Ovary (tissue), 7 donors: ENCODE measurements at regions not wholly inside any gene's neighbourhood (a gene's known extent, or its start where the extent isn't known, plus 50 kb on each side); places are given as distances from the start of the nearest gene placed in this dataset.

Experiments
- DNase-seq, 5 donors: peaks; one replicate each; pipeline ENCODE4 v3.0.0-alpha.2; 2019 to 2020
- H3K27ac ChIP-seq, 2 donors: fragments of 200-600 bp; one replicate each; pipeline versions ENCODE4 v1.5.1 to v1.8.0; 2019 to 2022
- H3K27me3 ChIP-seq: fragments of 200-600 bp; one replicate; pipeline ENCODE4 v1.8.0; 2022
- H3K36me3 ChIP-seq: fragments of 200-600 bp; sonication (generic); one replicate; pipeline ENCODE4 v1.5.1; 2019
- H3K4me1 ChIP-seq: one replicate; pipeline ENCODE4 v1.8.1; 2013; ENCODE audit warnings: mild to moderate bottlenecking, moderate library complexity; ENCODE audit not compliant: insufficient read depth
- H3K4me3 ChIP-seq: fragments of 200-600 bp; sonication (generic); one replicate; pipeline ENCODE4 v1.5.1; 2017
- H3K9me3 ChIP-seq, 2 donors: fragments of 200-600 bp in 1 of 2; sonication (generic) in 1 of 2; one replicate each; pipeline versions ENCODE4 v1.5.1 to v1.8.1; 2013 to 2019; ENCODE audit warnings: mild to moderate bottlenecking in 1 of 2, moderate library complexity in 1 of 2
- EP300 ChIP-seq: sonication (generic); formaldehyde crosslinking; IDR thresholded peaks from one replicate; pipeline ENCODE4 v1.6.1; 2017; ENCODE audit warnings: antibody characterized with exemption
- POLR2A ChIP-seq: fragments of 450-650 bp; IDR thresholded peaks from one replicate; pipeline ENCODE4 v1.6.1; 2017; ENCODE audit warnings: antibody characterized with exemption, mild to moderate bottlenecking, moderate library complexity
- WGBS, 3 donors: extraction: QIAGEN DNeasy Blood & Tissue Kit in 1 of 3; methylation state at CpG; one replicate each; pipeline versions ENCODE4 v1.1.5 to v1.1.7; 2013 to 2017; 5-methylcytosine and 5-hydroxymethylcytosine counted together
- intact Hi-C, 4 donors: fragments of 100-400 bp; cut with DNase I; formaldehyde crosslinking; loops; one replicate each; pipeline versions ENCODE4 v1.11.0 to v1.15.1; 2022 to 2023
- TF ChIP-seq, protein P1 (sequence below), 3 donors: fragments of 450-650 bp in 2 of 3; fragments of 200-600 bp in 1 of 3; IDR thresholded peaks; one replicate each; pipeline versions ENCODE4 v1.5.1 to v1.8.0; 2016 to 2022; ENCODE audit warnings: antibody characterized with exemption in 3 of 3, mild to moderate bottlenecking in 1 of 3
- donor health status: DM: no; HTN: no; CAD: no; lungs with moderate emphysema.
- donor health status: DM: no; HTN: no; CAD: no.
- donor health status: Bipolar disorder and iron deficiency.
- donor health status: DM: no; HTN: no; CAD: no.
- donor health status: DM: yes; HTN: yes; CAD: no.

DNA sequence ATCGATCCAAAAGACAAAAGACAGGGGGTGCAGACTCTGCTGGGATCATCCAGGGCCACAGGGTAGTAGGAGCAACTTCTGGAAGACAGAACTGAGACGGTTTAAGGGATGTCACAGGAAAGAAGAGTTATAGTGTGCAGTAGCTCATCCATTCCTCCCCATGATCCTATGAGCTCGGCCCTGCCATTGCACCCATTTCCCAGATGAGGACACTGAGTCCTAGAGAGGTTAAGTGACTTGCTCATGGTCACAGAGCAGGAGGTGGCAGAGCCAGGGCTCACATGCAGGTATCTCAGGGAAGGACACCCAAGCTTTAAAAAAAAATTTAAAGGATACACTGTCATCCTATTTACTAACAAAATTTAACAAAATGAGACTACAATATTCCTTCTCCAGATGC is 86.1 kb upstream of the FZD10 start:
- Histone ChIP-seq H3K4me3 (no peak overlapping the region), H3K27me3 (no peaks in the 10 kb centered on the region), H3K9me3 (no peaks in the 10 kb centered on the region), H3K4me1 (no peaks in the 10 kb centered on the region), H3K36me3 (no peaks in the 10 kb centered on the region), H3K27ac (no peak overlapping the region)
- WGBS, 3 donors: 75 to 80% (median 76%) methylated on average over 3 of the region's 3 CpGs
- DNase-seq: no peak
- TF ChIP-seq, protein P1, sequence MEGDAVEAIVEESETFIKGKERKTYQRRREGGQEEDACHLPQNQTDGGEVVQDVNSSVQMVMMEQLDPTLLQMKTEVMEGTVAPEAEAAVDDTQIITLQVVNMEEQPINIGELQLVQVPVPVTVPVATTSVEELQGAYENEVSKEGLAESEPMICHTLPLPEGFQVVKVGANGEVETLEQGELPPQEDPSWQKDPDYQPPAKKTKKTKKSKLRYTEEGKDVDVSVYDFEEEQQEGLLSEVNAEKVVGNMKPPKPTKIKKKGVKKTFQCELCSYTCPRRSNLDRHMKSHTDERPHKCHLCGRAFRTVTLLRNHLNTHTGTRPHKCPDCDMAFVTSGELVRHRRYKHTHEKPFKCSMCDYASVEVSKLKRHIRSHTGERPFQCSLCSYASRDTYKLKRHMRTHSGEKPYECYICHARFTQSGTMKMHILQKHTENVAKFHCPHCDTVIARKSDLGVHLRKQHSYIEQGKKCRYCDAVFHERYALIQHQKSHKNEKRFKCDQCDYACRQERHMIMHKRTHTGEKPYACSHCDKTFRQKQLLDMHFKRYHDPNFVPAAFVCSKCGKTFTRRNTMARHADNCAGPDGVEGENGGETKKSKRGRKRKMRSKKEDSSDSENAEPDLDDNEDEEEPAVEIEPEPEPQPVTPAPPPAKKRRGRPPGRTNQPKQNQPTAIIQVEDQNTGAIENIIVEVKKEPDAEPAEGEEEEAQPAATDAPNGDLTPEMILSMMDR (IDR thresholded peaks at IDR 0.05): no peak
- no peak for TF ChIP-seq POLR2A
- no peak for TF ChIP-seq EP300
- intact Hi-C loops: no loop called here

DNA sequence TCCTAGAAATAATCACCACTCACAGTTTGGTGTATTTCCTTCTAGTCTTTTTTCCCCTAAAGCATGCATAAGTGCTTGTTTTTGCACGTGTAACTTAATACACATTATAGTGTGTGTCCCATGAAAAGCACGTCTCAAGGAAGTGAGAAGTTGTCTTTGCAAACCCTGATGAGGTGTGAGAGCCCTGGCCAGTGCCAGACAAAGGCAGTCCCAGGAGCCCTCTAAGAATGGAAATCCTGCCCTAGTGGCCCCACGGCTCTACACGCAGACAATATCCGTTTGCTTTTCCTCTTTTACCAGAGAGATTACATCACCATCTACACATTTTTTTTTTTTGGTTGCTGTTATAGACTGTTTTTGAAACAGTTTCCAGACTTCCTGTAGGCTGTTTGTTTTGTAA is 85.5 kb upstream of the FZD10 start:
- intact Hi-C loops: no loop called here
- Histone ChIP-seq H3K27ac (no peak overlapping the region), H3K9me3 (no peaks in the 10 kb centered on the region), H3K36me3 (no peaks in the 10 kb centered on the region), H3K4me1 (no peaks in the 10 kb centered on the region), H3K4me3 (no peak overlapping the region), H3K27me3 (no peaks in the 10 kb centered on the region)
- no peak for DNase-seq
- 19 to 28% (median 27%) methylated on average over 5 of the region's 5 CpGs for WGBS, 3 donors
- no peak for TF ChIP-seq EP300
- no peak for TF ChIP-seq POLR2A
- TF ChIP-seq, protein P1 (IDR thresholded peaks at IDR 0.05): no peak

DNA sequence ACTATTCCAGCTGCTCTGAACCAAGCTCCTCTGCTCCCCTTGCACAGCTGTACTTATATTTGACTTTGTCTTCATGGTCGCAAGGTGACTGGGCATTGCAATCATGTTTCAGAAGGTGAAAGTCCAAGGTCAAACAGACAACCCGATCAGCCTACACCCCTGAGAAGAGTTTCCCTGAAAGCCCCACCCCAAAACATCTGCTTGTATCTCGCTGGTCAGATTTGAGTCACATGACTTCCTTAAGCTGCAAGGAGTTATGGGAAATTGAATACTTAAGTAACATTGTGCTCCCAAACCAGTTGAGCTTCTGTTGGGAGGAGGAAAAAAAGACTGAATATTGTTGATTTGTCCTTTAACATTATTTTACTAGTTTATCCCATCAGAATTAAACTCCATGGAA is 83.4 kb upstream of the FZD10 start:
- intact Hi-C loops: no loop called here
- 38 to 48% (median 42%) methylated on average over 3 of the region's 3 CpGs for whole genome bisulfite sequencing, 3 donors
- no peaks in the 10 kb centered on the region for H3K27me3 ChIP-seq
- H3K4me3 ChIP-seq: no peak overlapping the region
- DNase-seq: no peak
- H3K36me3 ChIP-seq: no peaks in the 10 kb centered on the region
- TF ChIP-seq, protein P1 (IDR thresholded peaks at IDR 0.05): no peak
- TF ChIP-seq EP300 (no peak), POLR2A (no peak)
- H3K27ac ChIP-seq: no peak overlapping the region
- no peaks in the 10 kb centered on the region for H3K4me1 ChIP-seq
- no peaks in the 10 kb centered on the region for H3K9me3 ChIP-seq

DNA sequence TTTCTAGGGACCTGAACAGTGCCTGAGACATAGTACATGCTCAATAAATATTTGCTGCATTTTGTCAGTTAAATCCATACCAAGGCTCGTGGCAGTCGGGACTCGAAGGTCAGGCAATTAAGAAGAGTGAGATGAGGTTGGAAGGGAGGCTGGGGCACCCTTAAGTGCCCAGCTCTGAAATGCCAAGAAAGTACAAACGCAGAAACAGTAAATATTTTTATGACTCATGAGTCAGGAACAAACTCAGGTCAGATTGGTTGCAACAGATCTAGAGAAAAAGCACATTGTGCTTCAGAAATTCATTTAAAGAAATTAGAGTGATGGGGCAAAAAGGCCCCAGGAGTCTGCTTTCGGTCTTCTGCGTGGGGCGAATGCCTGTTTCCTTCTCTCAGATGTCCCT is 83.0 kb upstream of the FZD10 start:
- Histone ChIP-seq H3K9me3 (no peaks in the 10 kb centered on the region), H3K36me3 (no peaks in the 10 kb centered on the region), H3K4me1 (no peaks in the 10 kb centered on the region), H3K4me3 (no peak overlapping the region), H3K27me3 (no peaks in the 10 kb centered on the region), H3K27ac (no peak overlapping the region)
- 65 to 67% (median 66%) methylated on average over 7 of the region's 7 CpGs for WGBS, 3 donors
- no peak for DNase-seq
- intact Hi-C loops: no loop called here
- no peak for TF ChIP-seq POLR2A
- TF ChIP-seq, protein P1 (IDR thresholded peaks at IDR 0.05): no peak
- no peak for TF ChIP-seq EP300

DNA sequence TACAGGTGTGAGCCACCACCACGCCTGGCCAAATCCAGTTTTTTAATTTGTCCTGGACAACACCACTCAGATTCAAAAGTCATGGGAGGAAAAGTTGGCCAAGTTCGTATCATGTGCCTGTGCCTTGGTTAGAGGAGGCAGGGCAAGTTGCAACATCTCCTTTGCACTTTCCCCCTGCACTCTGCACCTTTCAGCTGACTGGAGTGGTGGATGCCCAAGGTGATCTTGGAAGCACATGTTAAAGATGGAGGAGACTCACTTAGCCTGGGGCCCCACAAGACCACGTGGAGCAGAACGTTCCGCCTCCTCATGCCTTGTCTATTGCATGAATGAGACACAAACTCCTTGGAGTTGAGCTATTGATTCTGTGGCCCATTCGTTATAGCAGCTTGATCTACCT is 82.1 kb upstream of the FZD10 start:
- no peak overlapping the region for H3K27ac ChIP-seq
- H3K4me3 ChIP-seq: no peak overlapping the region
- TF ChIP-seq POLR2A (no peak), EP300 (no peak)
- TF ChIP-seq, protein P1 (IDR thresholded peaks at IDR 0.05): no peak
- WGBS, 3 donors: 83 to 85% (median 84%) methylated on average over 6 of the region's 6 CpGs
- DNase-seq: no peak
- no peaks in the 10 kb centered on the region for H3K4me1 ChIP-seq
- H3K36me3 ChIP-seq: no peaks in the 10 kb centered on the region
- no peaks in the 10 kb centered on the region for H3K27me3 ChIP-seq
- intact Hi-C loops: no loop called here
- no peaks in the 10 kb centered on the region for H3K9me3 ChIP-seq
